HepG2 (cell line): ENCODE measurements at regions not wholly inside any gene's neighbourhood (a gene's known extent, or its start where the extent isn't known, plus 50 kb on each side); places are given as distances from the start of the nearest gene placed in this dataset.

Experiments
- ATAC-seq: fragments of 200-7000 bp; cut with Tn5 transposase; 3 replicates; pipeline ENCODE4 v1.9.1; 2020; ENCODE audit warnings: mild to moderate bottlenecking, moderate library complexity
- BruUV-seq: library from RNA; stranded (reverse); fragments of 400-500 nt; replicated peaks from 2 replicates; lab custom pipeline; 2021; lab: Mats Ljungman, UMichigan
- CTCF ChIA-PET: fragments of 300-600 bp; formaldehyde crosslinking; extraction: SDS; loops from one replicate; lab custom pipeline; 2021; ENCODE audit warnings: low total read pairs, inconsistent platforms, low intra/inter-chr PET ratio; lab: Yijun Ruan, JAX
- POLR2A ChIA-PET: fragments of 350-600 bp; sonication (Branson Sonifier 250); formaldehyde crosslinking; loops from one replicate; lab custom pipeline; 2020; ENCODE audit warnings: antibody characterized with exemption, inconsistent platforms; lab: Yijun Ruan, JAX
- DNase-seq: peaks from one replicate; pipeline ENCODE4 v3.0.0-alpha.2; 2015; ENCODE audit warnings: low spot score
- FAIRE-seq: peaks from 3 replicates; lab custom pipeline; 2011; peaks lifted over from hg19 to GRCh38; lab: Jason Lieb, UNC
- H2AFZ ChIP-seq: one replicate; pipeline ENCODE4 v1.6.1; 2011; ENCODE audit warnings: low read length, inconsistent platforms
- H3K27ac ChIP-seq: fragments of 300-600 bp; 3 replicates; pipeline ENCODE4 v1.8.0; 2011; ENCODE audit warnings: mixed run types, mild to moderate bottlenecking, mixed read lengths, low read length, inconsistent platforms; ENCODE audit not compliant: insufficient read depth; ENCODE audit errors: extremely low read length
- H3K27me3 ChIP-seq, 2 experiments: fragments of 200-600 bp in 1 of 2; 2 replicates in 1 of 2; 3 replicates in 1 of 2; pipeline versions ENCODE4 v1.6.0 to v1.8.0; 2011; ENCODE audit warnings: low read length in 2 of 2, mild to moderate bottlenecking in 2 of 2, moderate library complexity in 2 of 2, inconsistent platforms in 1 of 2; ENCODE audit not compliant: insufficient read depth in 2 of 2, control insufficient read depth in 1 of 2
- H3K36me3 ChIP-seq, 2 experiments: fragments of 200-600 bp in 1 of 2; replicated peaks in 1 of 2; 2 replicates in 1 of 2; 3 replicates in 1 of 2; pipeline versions ENCODE4 v1.5.1 to v1.8.0; 2011; ENCODE audit warnings: low read length in 2 of 2, inconsistent platforms in 1 of 2; ENCODE audit not compliant: insufficient read depth in 2 of 2, control insufficient read depth in 1 of 2
- H3K4me1 ChIP-seq: 2 replicates; pipeline ENCODE4 v1.5.1; 2012; ENCODE audit warnings: low read length, inconsistent platforms; ENCODE audit not compliant: insufficient read depth
- H3K4me2 ChIP-seq: 2 replicates; pipeline ENCODE4 v1.6.0; 2011; ENCODE audit warnings: low read depth, low read length, inconsistent platforms
- H3K4me3 ChIP-seq, 3 experiments: fragments of 200-600 bp in 1 of 3; sonication (generic), shearing (Covaris generic) in 1 of 3; replicated peaks in 1 of 3; 2 replicates each; pipeline ENCODE4 v1.5.1; 2011 to 2016; ENCODE audit warnings: low read length in 3 of 3, inconsistent platforms in 2 of 3, low read depth in 2 of 3, mild to moderate bottlenecking in 2 of 3, control low read depth in 1 of 3, mixed read lengths in 1 of 3; ENCODE audit not compliant: insufficient read depth in 1 of 3
- H3K79me2 ChIP-seq: one replicate; pipeline ENCODE4 v1.6.1; 2011; ENCODE audit warnings: low read length, inconsistent platforms; ENCODE audit not compliant: insufficient read depth
- H3K9ac ChIP-seq: 2 replicates; pipeline ENCODE4 v1.6.0; 2011; ENCODE audit warnings: mild to moderate bottlenecking, low read depth, low read length, inconsistent platforms; ENCODE audit not compliant: insufficient read depth
- H3K9me3 ChIP-seq: 2 replicates; pipeline ENCODE4 v1.5.1; 2012; ENCODE audit warnings: mild to moderate bottlenecking, low read length
- H4K20me1 ChIP-seq: 2 replicates; pipeline ENCODE4 v1.6.0; 2011; ENCODE audit warnings: inconsistent platforms, mild to moderate bottlenecking, low read length, moderate library complexity; ENCODE audit not compliant: insufficient read depth
- HES4 ChIP-seq: sonication (generic); formaldehyde crosslinking; IDR thresholded peaks from 2 replicates; pipeline ENCODE4 v1.9.0; 2021; ENCODE audit warnings: mild to moderate bottlenecking, missing genetic modification reagents, borderline replicate concordance
- HOXD1 ChIP-seq: sonication (generic); formaldehyde crosslinking; IDR thresholded peaks from 2 replicates; pipeline ENCODE4 v1.5.0; 2020; ENCODE audit warnings: missing genetic modification reagents
- MED8 ChIP-seq: sonication (generic); formaldehyde crosslinking; IDR thresholded peaks from 2 replicates; pipeline ENCODE4 v1.8.1; 2023; ENCODE audit warnings: mild to moderate bottlenecking, missing genetic modification reagents; ENCODE audit not compliant: insufficient replicate concordance
- PLRG1 ChIP-seq: fragments of 450-650 bp; conservative IDR thresholded peaks from 2 replicates; pipeline ENCODE4 v1.6.1; 2016
- SUZ12 ChIP-seq: fragments of 150-350 bp; IDR thresholded peaks from 2 replicates; pipeline ENCODE4 v1.6.1; 2014; ENCODE audit warnings: low read depth, low read length
- TCF12 ChIP-seq, 2 experiments: fragments of 450-650 bp in 1 of 2; sonication (generic) in 1 of 2; formaldehyde crosslinking in 1 of 2; IDR thresholded peaks; 2 replicates each; pipeline versions ENCODE4 v1.6.1 to v1.8.0; 2017 to 2022; ENCODE audit warnings: antibody characterized with exemption in 1 of 2, mild to moderate bottlenecking in 1 of 2, missing genetic modification reagents in 1 of 2, moderate library complexity in 1 of 2
- ZNF441 ChIP-seq: sonication (generic); formaldehyde crosslinking; IDR thresholded peaks from 2 replicates; pipeline ENCODE4 v1.7.0; 2021; ENCODE audit warnings: missing genetic modification reagents, borderline replicate concordance
- WGBS: methylation state at CpG from one replicate; pipeline ENCODE4 v1.1.6; 2017; ENCODE audit warnings: low lambda C conversion rate; 5-methylcytosine and 5-hydroxymethylcytosine counted together
- in situ Hi-C: cut with HindIII; loops from 2 replicates; pipeline ENCODE4 v1.10.0; 2017; ENCODE audit warnings: low pct_unique_long_range_greater_than_20kb; ENCODE audit not compliant: extremely low pct_ligation_motif_present
- intact Hi-C: fragments of 100-400 bp; cut with micrococcal nuclease; formaldehyde crosslinking; loops from one replicate; pipeline ENCODE4 v1.10.0; 2022; ENCODE audit not compliant: unreplicated experiment
- TF ChIP-seq, protein P1 (sequence below): IDR thresholded peaks from 2 replicates; pipeline ENCODE4 v1.4.0; 2020; ENCODE audit warnings: mild to moderate bottlenecking, missing genetic modification reagents
- TF ChIP-seq, protein P2 (sequence below): IDR thresholded peaks from 2 replicates; pipeline ENCODE4 v1.6.1; 2018; ENCODE audit warnings: missing genetic modification reagents
- TF ChIP-seq, protein P3 (sequence below): sonication (generic); formaldehyde crosslinking; IDR thresholded peaks from 2 replicates; pipeline ENCODE4 v1.9.0; 2022; ENCODE audit warnings: low read depth, missing genetic modification reagents
- TF ChIP-seq, protein P4 (sequence below): sonication (generic); formaldehyde crosslinking; IDR thresholded peaks from 2 replicates; pipeline ENCODE4 v1.5.1; 2020; ENCODE audit warnings: mild to moderate bottlenecking, missing genetic modification reagents, borderline replicate concordance

DNA sequence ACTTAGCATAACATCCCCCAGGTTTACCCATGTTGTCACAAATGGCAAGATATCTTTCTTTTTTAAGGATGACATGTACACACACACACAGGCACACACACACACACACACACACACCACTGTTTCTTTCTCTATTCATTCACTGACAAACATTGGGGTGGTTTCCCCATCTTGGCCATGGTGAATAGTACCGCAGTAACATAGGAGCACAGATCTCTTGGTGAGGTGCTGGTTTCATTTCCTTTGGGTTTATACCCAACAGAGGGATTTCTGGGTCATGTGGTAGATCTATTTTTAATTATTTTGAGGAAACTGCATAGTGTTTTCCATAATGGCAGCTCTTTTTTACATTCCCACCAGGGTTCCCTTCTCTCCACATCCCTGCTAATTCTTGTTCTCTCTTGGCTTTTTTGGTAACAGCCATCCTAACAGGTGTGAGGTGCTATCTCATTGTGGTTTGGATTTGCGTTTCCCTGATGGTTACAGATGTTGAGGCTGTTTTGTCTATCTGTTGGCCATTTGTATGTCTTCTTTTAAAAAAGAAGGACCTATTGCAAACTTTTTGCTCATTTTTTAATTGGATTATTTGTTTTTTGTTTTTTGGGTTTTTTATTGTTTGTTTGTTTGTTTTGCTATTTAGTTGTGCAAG, 251.7 kb upstream of the IRS2 start:
- no TSS peak for BruUV-seq
- Histone ChIP-seq H3K27ac (no peak overlapping the region), H2AFZ (no peak overlapping the region), H3K79me2 (no peaks in the 10 kb centered on the region), H3K27me3 (no peaks in the 10 kb centered on the region), H3K4me2 (no peak overlapping the region), H3K36me3 (no peaks in the 10 kb centered on the region), H3K9me3 (no peaks in the 10 kb centered on the region), H3K9ac (no peak overlapping the region), H3K4me3 (no peak overlapping the region), H3K4me1 (no peaks in the 10 kb centered on the region), H4K20me1 (no peaks in the 10 kb centered on the region)
- ChIA-PET POLR2A (no interaction called here), CTCF (no interaction called here)
- 25% methylated on average over 2 of the region's 2 CpGs for WGBS
- in situ Hi-C loops = no loop called here
- ATAC-seq = no peak
- intact Hi-C loops = no loop called here
- DNase-seq = no peak
- no peak for FAIRE-seq
- TF ChIP-seq MED8 (CRISPR knock-in tag) (no peak), HES4 (CRISPR knock-in tag) (no peak), TCF12 (IDR thresholded peaks at IDR 0.05) (no peak), TCF12 (CRISPR knock-in tag; IDR thresholded peaks at IDR 0.05) (no peak), PLRG1 (no peak), ZNF441 (no peak), SUZ12 (no peak), HOXD1 (no peak)
- TF ChIP-seq, protein P1, sequence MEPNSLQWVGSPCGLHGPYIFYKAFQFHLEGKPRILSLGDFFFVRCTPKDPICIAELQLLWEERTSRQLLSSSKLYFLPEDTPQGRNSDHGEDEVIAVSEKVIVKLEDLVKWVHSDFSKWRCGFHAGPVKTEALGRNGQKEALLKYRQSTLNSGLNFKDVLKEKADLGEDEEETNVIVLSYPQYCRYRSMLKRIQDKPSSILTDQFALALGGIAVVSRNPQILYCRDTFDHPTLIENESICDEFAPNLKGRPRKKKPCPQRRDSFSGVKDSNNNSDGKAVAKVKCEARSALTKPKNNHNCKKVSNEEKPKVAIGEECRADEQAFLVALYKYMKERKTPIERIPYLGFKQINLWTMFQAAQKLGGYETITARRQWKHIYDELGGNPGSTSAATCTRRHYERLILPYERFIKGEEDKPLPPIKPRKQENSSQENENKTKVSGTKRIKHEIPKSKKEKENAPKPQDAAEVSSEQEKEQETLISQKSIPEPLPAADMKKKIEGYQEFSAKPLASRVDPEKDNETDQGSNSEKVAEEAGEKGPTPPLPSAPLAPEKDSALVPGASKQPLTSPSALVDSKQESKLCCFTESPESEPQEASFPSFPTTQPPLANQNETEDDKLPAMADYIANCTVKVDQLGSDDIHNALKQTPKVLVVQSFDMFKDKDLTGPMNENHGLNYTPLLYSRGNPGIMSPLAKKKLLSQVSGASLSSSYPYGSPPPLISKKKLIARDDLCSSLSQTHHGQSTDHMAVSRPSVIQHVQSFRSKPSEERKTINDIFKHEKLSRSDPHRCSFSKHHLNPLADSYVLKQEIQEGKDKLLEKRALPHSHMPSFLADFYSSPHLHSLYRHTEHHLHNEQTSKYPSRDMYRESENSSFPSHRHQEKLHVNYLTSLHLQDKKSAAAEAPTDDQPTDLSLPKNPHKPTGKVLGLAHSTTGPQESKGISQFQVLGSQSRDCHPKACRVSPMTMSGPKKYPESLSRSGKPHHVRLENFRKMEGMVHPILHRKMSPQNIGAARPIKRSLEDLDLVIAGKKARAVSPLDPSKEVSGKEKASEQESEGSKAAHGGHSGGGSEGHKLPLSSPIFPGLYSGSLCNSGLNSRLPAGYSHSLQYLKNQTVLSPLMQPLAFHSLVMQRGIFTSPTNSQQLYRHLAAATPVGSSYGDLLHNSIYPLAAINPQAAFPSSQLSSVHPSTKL (CRISPR knock-in tag) = no peak
- TF ChIP-seq, protein P2, sequence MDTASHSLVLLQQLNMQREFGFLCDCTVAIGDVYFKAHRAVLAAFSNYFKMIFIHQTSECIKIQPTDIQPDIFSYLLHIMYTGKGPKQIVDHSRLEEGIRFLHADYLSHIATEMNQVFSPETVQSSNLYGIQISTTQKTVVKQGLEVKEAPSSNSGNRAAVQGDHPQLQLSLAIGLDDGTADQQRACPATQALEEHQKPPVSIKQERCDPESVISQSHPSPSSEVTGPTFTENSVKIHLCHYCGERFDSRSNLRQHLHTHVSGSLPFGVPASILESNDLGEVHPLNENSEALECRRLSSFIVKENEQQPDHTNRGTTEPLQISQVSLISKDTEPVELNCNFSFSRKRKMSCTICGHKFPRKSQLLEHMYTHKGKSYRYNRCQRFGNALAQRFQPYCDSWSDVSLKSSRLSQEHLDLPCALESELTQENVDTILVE = no peak
- TF ChIP-seq, protein P3, sequence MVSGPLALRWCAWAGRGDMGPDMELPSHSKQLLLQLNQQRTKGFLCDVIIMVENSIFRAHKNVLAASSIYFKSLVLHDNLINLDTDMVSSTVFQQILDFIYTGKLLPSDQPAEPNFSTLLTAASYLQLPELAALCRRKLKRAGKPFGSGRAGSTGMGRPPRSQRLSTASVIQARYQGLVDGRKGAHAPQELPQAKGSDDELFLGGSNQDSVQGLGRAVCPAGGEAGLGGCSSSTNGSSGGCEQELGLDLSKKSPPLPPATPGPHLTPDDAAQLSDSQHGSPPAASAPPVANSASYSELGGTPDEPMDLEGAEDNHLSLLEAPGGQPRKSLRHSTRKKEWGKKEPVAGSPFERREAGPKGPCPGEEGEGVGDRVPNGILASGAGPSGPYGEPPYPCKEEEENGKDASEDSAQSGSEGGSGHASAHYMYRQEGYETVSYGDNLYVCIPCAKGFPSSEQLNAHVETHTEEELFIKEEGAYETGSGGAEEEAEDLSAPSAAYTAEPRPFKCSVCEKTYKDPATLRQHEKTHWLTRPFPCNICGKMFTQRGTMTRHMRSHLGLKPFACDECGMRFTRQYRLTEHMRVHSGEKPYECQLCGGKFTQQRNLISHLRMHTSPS = no peak
- TF ChIP-seq, protein P4, sequence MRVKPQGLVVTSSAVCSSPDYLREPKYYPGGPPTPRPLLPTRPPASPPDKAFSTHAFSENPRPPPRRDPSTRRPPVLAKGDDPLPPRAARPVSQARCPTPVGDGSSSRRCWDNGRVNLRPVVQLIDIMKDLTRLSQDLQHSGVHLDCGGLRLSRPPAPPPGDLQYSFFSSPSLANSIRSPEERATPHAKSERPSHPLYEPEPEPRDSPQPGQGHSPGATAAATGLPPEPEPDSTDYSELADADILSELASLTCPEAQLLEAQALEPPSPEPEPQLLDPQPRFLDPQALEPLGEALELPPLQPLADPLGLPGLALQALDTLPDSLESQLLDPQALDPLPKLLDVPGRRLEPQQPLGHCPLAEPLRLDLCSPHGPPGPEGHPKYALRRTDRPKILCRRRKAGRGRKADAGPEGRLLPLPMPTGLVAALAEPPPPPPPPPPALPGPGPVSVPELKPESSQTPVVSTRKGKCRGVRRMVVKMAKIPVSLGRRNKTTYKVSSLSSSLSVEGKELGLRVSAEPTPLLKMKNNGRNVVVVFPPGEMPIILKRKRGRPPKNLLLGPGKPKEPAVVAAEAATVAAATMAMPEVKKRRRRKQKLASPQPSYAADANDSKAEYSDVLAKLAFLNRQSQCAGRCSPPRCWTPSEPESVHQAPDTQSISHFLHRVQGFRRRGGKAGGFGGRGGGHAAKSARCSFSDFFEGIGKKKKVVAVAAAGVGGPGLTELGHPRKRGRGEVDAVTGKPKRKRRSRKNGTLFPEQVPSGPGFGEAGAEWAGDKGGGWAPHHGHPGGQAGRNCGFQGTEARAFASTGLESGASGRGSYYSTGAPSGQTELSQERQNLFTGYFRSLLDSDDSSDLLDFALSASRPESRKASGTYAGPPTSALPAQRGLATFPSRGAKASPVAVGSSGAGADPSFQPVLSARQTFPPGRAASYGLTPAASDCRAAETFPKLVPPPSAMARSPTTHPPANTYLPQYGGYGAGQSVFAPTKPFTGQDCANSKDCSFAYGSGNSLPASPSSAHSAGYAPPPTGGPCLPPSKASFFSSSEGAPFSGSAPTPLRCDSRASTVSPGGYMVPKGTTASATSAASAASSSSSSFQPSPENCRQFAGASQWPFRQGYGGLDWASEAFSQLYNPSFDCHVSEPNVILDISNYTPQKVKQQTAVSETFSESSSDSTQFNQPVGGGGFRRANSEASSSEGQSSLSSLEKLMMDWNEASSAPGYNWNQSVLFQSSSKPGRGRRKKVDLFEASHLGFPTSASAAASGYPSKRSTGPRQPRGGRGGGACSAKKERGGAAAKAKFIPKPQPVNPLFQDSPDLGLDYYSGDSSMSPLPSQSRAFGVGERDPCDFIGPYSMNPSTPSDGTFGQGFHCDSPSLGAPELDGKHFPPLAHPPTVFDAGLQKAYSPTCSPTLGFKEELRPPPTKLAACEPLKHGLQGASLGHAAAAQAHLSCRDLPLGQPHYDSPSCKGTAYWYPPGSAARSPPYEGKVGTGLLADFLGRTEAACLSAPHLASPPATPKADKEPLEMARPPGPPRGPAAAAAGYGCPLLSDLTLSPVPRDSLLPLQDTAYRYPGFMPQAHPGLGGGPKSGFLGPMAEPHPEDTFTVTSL (CRISPR knock-in tag) = no peak
